Activated CD4-positive, alpha-beta memory T cell treated with anti-CD3 and anti-CD28 coated beads, Interleukin-2, amount 10 ng/mL, durations not matched to agents 7 days and 5 days (primary cell): ENCODE measurements at regions not wholly inside any gene's neighbourhood (a gene's known extent, or its start where the extent isn't known, plus 50 kb on each side); places are given as distances from the start of the nearest gene placed in this dataset.

ENCODE experiments used
- CTCF ChIA-PET: fragments of 350-600 bp; sonication (Branson Sonifier 250); formaldehyde crosslinking; loops from one replicate; lab custom pipeline; 2021; ENCODE audit warnings: antibody characterized with exemption, inconsistent platforms; lab: Charles Lee
- POLR2A ChIA-PET: fragments of 350-600 bp; sonication (Branson Sonifier 250); formaldehyde crosslinking; loops from one replicate; lab custom pipeline; 2021; ENCODE audit warnings: antibody characterized with exemption; lab: Charles Lee
- DNase-seq: peaks from one replicate; pipeline ENCODE4 v3.0.0-alpha.2; 2020
- H3K27ac Mint-ChIP-seq: one replicate; pipeline ENCODE4 v1.8.0; 2021; ENCODE audit warnings: mild to moderate bottlenecking, mixed read lengths
- H3K27me3 Mint-ChIP-seq: one replicate; pipeline ENCODE4 v1.8.0; 2021; ENCODE audit warnings: mixed read lengths
- H3K36me3 Mint-ChIP-seq: one replicate; pipeline ENCODE4 v1.8.0; 2021; ENCODE audit warnings: low read depth, mixed read lengths
- H3K4me1 Mint-ChIP-seq: one replicate; pipeline ENCODE4 v1.8.0; 2021; ENCODE audit warnings: mixed read lengths
- H3K4me3 Mint-ChIP-seq: one replicate; pipeline ENCODE4 v1.8.0; 2021; ENCODE audit warnings: mild to moderate bottlenecking, mixed read lengths
- H3K9me3 Mint-ChIP-seq: one replicate; pipeline ENCODE4 v1.8.0; 2021; ENCODE audit warnings: mixed read lengths

DNA sequence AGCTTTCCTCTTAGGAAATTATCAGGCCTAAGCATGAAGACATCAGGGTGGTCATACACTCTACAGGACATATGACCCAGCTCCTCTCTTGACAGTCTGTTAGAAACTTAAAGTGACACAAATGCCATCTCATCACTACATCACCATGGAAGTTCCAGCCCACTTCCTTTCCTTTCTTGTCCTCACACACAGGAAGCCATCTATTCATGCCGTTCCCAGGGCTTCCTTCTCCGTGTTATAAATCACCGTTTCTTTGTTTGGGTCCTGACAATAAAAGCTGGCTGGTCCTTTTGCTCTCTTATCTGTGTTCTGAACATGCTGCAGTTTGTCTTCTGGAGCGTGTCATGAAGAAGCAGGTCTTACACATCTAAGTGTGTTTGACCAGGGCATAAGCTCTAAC, 692.1 kb upstream of the CELF4 start:
- Mint-ChIP-seq H3K4me3 (no peak overlapping the region), H3K36me3 (no peaks in the 10 kb centered on the region), H3K4me1 (no peaks in the 10 kb centered on the region), H3K9me3 (no peaks in the 10 kb centered on the region), H3K27ac (no peak overlapping the region), H3K27me3 (no peaks in the 10 kb centered on the region)
- CTCF ChIA-PET = no interaction called here
- no peak for DNase-seq
- POLR2A ChIA-PET = no interaction called here

DNA sequence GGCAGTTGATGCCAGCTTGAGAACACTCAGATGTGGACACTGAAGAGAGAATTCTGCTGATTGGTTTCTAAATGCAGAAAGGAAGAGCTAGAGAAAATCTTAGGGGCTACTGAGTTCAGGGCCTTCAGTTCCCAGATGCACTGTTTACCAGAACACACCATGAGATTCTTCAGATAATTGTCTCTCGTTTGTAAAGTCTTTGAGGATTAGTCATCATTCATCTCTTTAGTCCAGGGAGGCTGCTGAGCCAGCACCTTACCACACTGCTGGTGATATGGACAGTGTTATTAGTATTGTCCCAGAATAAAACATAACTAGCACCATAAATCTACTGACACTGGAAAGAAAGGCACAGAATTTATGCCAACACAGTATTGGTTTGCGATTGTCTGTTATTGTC, 690.8 kb upstream of the CELF4 start:
- CTCF ChIA-PET = no interaction called here
- Mint-ChIP-seq H3K4me1 (no peaks in the 10 kb centered on the region), H3K36me3 (no peaks in the 10 kb centered on the region), H3K27ac (no peak overlapping the region), H3K27me3 (no peaks in the 10 kb centered on the region), H3K4me3 (no peak overlapping the region), H3K9me3 (no peaks in the 10 kb centered on the region)
- no peak for DNase-seq
- POLR2A ChIA-PET = no interaction called here

DNA sequence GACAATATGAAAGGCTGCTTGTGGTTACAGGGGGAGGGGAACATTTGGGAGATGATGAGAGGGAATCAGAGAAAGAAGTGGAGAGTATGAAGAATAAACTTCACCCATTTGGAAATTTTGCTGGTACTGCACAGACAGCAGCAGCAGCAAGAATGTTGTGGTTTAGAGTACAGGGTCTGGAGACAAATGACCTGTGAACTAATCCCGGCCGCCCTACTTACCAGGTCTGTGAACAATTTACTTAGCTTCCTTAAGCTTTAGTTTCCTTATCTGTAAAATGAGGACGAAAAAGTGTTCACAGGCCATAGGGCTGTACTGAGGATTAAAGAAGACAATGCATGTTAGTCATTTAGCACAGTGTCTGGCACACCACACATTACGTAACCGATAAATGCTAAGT, 685.4 kb upstream of the CELF4 start:
- no peaks in the 10 kb centered on the region for H3K4me1 Mint-ChIP-seq
- H3K27ac Mint-ChIP-seq = no peak overlapping the region
- no peak overlapping the region for H3K4me3 Mint-ChIP-seq
- POLR2A ChIA-PET = no interaction called here
- H3K9me3 Mint-ChIP-seq = peaks cover 2% of the 10 kb centered on the region
- CTCF ChIA-PET = no interaction called here
- no peaks in the 10 kb centered on the region for H3K36me3 Mint-ChIP-seq
- DNase-seq = no peak
- H3K27me3 Mint-ChIP-seq = no peaks in the 10 kb centered on the region

GRCh38 chr18:38244480-38244879, 678.9 kb upstream of the CELF4 start:
- no peaks in the 10 kb centered on the region for H3K27me3 Mint-ChIP-seq
- H3K36me3 Mint-ChIP-seq = no peaks in the 10 kb centered on the region
- no peak overlapping the region for H3K4me3 Mint-ChIP-seq
- DNase-seq = no peak
- ChIA-PET POLR2A (no interaction called here), CTCF (no interaction called here)
- peaks cover 7% of the 10 kb centered on the region for H3K9me3 Mint-ChIP-seq
- H3K4me1 Mint-ChIP-seq = no peaks in the 10 kb centered on the region
- no peak overlapping the region for H3K27ac Mint-ChIP-seq

DNA sequence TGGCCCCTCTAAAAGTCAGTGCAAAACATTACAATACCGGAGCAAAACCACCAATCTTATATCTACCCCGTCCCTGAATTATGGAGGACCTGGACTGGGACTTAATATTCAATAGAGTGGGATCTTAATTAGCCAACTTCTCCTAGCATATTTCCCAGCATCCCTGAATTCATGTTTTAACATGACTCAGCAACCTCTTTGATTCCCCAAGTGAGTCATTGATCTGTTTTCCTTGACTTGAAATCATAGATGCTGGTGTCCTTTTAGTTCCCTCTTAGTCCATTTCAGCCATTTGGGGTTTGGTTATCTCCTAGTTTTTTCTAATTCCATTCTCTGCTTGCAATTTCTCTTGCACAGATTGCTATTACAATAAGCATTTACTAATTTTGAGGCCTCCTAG, 677.7 kb upstream of the CELF4 start:
- ChIA-PET CTCF (no interaction called here), POLR2A (no interaction called here)
- Mint-ChIP-seq H3K36me3 (no peaks in the 10 kb centered on the region), H3K27me3 (no peaks in the 10 kb centered on the region), H3K27ac (no peak overlapping the region), H3K4me3 (no peak overlapping the region), H3K9me3 (peaks cover 13% of the 10 kb centered on the region), H3K4me1 (no peaks in the 10 kb centered on the region)
- no peak for DNase-seq

DNA sequence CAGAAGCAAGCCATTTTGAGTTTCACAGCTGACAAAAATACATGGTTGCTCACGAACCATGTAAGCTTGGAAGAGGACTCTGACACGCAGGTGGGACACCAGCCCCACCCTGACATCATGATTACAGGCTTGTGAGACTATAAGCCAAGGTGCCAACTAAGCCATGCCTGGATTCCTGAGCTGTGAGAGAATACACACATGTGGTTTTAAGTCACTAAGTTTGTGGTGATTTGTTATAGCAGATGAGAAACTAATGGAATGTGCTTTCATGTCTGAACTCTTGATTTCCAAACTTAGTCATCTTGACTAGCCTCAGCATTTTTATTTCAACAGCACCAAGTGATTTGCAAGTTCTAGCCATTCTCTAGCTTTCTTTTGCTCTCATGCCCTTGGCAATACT, 676.1 kb upstream of the CELF4 start:
- POLR2A ChIA-PET = no interaction called here
- CTCF ChIA-PET = no interaction called here
- no peak for DNase-seq
- no peaks in the 10 kb centered on the region for H3K36me3 Mint-ChIP-seq
- peaks cover 11% of the 10 kb centered on the region for H3K9me3 Mint-ChIP-seq
- no peak overlapping the region for H3K27ac Mint-ChIP-seq
- no peaks in the 10 kb centered on the region for H3K4me1 Mint-ChIP-seq
- no peaks in the 10 kb centered on the region for H3K27me3 Mint-ChIP-seq
- no peak overlapping the region for H3K4me3 Mint-ChIP-seq

GRCh38 chr18:38241216-38241615, 675.6 kb upstream of the CELF4 start:
- H3K27me3 Mint-ChIP-seq = no peaks in the 10 kb centered on the region
- no peak overlapping the region for H3K4me3 Mint-ChIP-seq
- no peaks in the 10 kb centered on the region for H3K36me3 Mint-ChIP-seq
- POLR2A ChIA-PET = no interaction called here
- H3K9me3 Mint-ChIP-seq = peaks cover 11% of the 10 kb centered on the region
- CTCF ChIA-PET = no interaction called here
- H3K4me1 Mint-ChIP-seq = no peaks in the 10 kb centered on the region
- H3K27ac Mint-ChIP-seq = no peak overlapping the region
- DNase-seq = no peak

GRCh38 chr18:38239606-38240005, 674.0 kb upstream of the CELF4 start:
- ChIA-PET POLR2A (no interaction called here), CTCF (no interaction called here)
- Mint-ChIP-seq H3K4me1 (no peaks in the 10 kb centered on the region), H3K4me3 (no peak overlapping the region), H3K9me3 (peaks cover 11% of the 10 kb centered on the region), H3K36me3 (no peaks in the 10 kb centered on the region), H3K27ac (no peak overlapping the region), H3K27me3 (no peaks in the 10 kb centered on the region)
- DNase-seq = no peak

GRCh38 chr18:38237796-38238195, 672.2 kb upstream of the CELF4 start:
- Mint-ChIP-seq H3K9me3 (peaks cover 8% of the 10 kb centered on the region), H3K4me3 (no peak overlapping the region), H3K4me1 (no peaks in the 10 kb centered on the region), H3K36me3 (no peaks in the 10 kb centered on the region), H3K27me3 (no peaks in the 10 kb centered on the region), H3K27ac (no peak overlapping the region)
- CTCF ChIA-PET = no interaction called here
- no peak for DNase-seq
- POLR2A ChIA-PET = no interaction called here

DNA sequence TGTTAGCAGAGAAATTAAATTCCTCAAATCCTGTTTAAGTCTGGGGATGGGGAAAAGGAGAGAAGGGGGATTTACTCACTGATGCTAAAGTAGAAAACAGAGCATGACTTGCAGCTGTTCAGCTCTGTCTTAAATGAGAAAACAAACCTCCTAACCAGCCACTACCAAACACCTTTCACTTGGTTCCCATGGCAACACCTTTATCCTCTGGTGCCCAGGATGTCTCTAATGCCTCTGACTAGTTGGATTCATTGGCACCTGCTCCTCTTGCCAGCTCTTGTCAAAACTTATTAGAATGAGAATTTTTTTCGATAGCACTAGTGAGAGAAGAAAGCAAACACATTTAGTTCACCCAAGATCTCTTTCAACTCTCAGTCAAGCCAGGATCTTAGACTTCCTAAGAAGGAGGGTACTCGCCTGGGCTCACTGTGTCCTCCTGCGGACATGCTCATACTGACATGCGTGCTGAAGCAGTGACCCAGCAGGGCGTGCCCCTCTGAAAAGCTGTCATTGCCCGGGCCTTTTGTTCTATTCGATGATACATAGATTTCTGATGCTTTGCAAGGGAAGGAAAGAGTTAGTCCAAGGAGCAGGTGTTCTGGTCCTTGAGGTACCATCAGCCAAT, 656.0 kb upstream of the CELF4 start:
- Mint-ChIP-seq H3K27me3 (no peaks in the 10 kb centered on the region), H3K36me3 (no peaks in the 10 kb centered on the region), H3K27ac (no peak overlapping the region), H3K9me3 (peaks cover 3% of the 10 kb centered on the region), H3K4me1 (no peaks in the 10 kb centered on the region), H3K4me3 (no peak overlapping the region)
- ChIA-PET POLR2A (no interaction called here), CTCF (no interaction called here)
- no peak for DNase-seq

GRCh38 chr18:38198956-38199355, 633.4 kb upstream of the CELF4 start:
- ChIA-PET CTCF (no interaction called here), POLR2A (no interaction called here)
- Mint-ChIP-seq H3K27ac (no peak overlapping the region), H3K4me3 (no peak overlapping the region), H3K4me1 (no peaks in the 10 kb centered on the region), H3K27me3 (no peaks in the 10 kb centered on the region), H3K36me3 (no peaks in the 10 kb centered on the region), H3K9me3 (no peaks in the 10 kb centered on the region)
- no peak for DNase-seq

DNA sequence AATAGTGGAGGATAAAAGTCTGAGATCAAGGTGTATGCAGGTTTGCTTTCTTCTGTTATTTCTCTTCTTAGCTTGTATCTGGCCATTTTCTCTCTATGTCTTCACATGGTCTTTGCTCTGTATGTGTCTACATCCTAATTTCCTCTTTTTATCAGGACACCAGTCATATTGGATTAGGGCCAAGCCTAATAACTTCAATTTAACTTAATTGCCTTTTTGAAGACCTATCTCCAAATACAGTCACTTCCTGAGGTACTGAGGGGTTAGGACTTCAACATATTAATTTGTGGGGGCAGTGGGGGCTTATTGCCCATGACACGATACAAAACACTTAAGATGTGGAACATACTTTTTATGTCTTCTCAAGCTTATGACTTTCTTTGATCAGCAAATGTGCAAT, 632.9 kb upstream of the CELF4 start:
- Mint-ChIP-seq H3K4me3 (no peak overlapping the region), H3K9me3 (no peaks in the 10 kb centered on the region), H3K27ac (no peak overlapping the region), H3K4me1 (no peaks in the 10 kb centered on the region), H3K36me3 (no peaks in the 10 kb centered on the region), H3K27me3 (no peaks in the 10 kb centered on the region)
- CTCF ChIA-PET = no interaction called here
- DNase-seq = no peak
- POLR2A ChIA-PET = no interaction called here

GRCh38 chr18:38186491-38186890, 620.9 kb upstream of the CELF4 start:
- Mint-ChIP-seq H3K36me3 (no peaks in the 10 kb centered on the region), H3K4me1 (no peaks in the 10 kb centered on the region), H3K27me3 (no peaks in the 10 kb centered on the region), H3K9me3 (peaks cover 10% of the 10 kb centered on the region), H3K27ac (no peak overlapping the region), H3K4me3 (no peak overlapping the region)
- CTCF ChIA-PET = no interaction called here
- no peak for DNase-seq
- POLR2A ChIA-PET = no interaction called here

GRCh38 chr18:38174594-38174993, 609.0 kb upstream of the CELF4 start:
- ChIA-PET CTCF (no interaction called here), POLR2A (no interaction called here)
- Mint-ChIP-seq H3K4me3 (no peak overlapping the region), H3K27me3 (no peaks in the 10 kb centered on the region), H3K36me3 (no peaks in the 10 kb centered on the region), H3K9me3 (no peaks in the 10 kb centered on the region), H3K4me1 (no peaks in the 10 kb centered on the region), H3K27ac (no peak overlapping the region)
- no peak for DNase-seq
